Heart right ventricle (tissue), 16 donors: ENCODE measurements at regions not wholly inside any gene's neighbourhood (a gene's known extent, or its start where the extent isn't known, plus 50 kb on each side); places are given as distances from the start of the nearest gene placed in this dataset.

Experiments used
- ATAC-seq, 8 donors: fragments of 200-7000 bp; cut with Tn5 transposase; one replicate each; pipeline ENCODE4 v1.9.1; 2020; ENCODE audit warnings: mild to moderate bottlenecking in 8 of 8, moderate library complexity in 8 of 8, moderate number of reproducible peaks in 1 of 8
- DNase-seq, 2 donors: peaks; one replicate each; pipeline ENCODE4 v3.0.0-alpha.2; 2020
- H3K27ac ChIP-seq, 10 donors: fragments of 200-600 bp; sonication (generic) in 2 of 10; one replicate each; pipeline versions ENCODE4 v1.5.0 to v1.8.0; 2020 to 2022; ENCODE audit warnings: mild to moderate bottlenecking in 3 of 10
- H3K27me3 ChIP-seq, 7 donors: fragments of 200-600 bp; one replicate each; pipeline ENCODE4 v1.8.0; 2021 to 2022; ENCODE audit warnings: mild to moderate bottlenecking in 2 of 7
- H3K36me3 ChIP-seq, 9 donors: fragments of 200-600 bp; sonication (generic) in 1 of 9; one replicate each; pipeline versions ENCODE4 v1.5.0 to v1.8.0; 2020 to 2022; ENCODE audit warnings: mild to moderate bottlenecking in 2 of 9
- H3K4me1 ChIP-seq, 9 donors: fragments of 200-600 bp; sonication (generic) in 1 of 9; one replicate each; pipeline versions ENCODE4 v1.5.0 to v1.8.0; 2020 to 2022; ENCODE audit warnings: mild to moderate bottlenecking in 4 of 9
- H3K4me3 ChIP-seq, 10 donors: fragments of 200-600 bp; sonication (generic) in 2 of 10; one replicate each; pipeline versions ENCODE4 v1.5.0 to v1.8.0; 2020 to 2022; ENCODE audit warnings: mild to moderate bottlenecking in 7 of 10, moderate library complexity in 2 of 10
- H3K9me3 ChIP-seq, 11 donors: fragments of 200-600 bp in 10 of 11; sonication (generic) in 2 of 11; one replicate each; pipeline versions ENCODE4 v1.5.0 to v1.8.0; 2013 to 2022; ENCODE audit warnings: mild to moderate bottlenecking in 2 of 11, control low read depth in 1 of 11, moderate library complexity in 1 of 11
- CTCF ChIP-seq, 9 donors: fragments of 200-600 bp; sonication (generic) in 2 of 9; IDR thresholded peaks; one replicate each; pipeline versions ENCODE4 v1.5.0 to v1.8.0; 2021 to 2022; ENCODE audit warnings: antibody characterized with exemption in 9 of 9, mild to moderate bottlenecking in 5 of 9, moderate library complexity in 1 of 9
- WGBS, 2 donors: extraction: QIAGEN DNeasy Blood & Tissue Kit; methylation state at CpG; one replicate each; pipeline ENCODE4 v1.1.7; 2013; ENCODE audit warnings: inconsistent platforms in 1 of 2; 5-methylcytosine and 5-hydroxymethylcytosine counted together
- intact Hi-C, 10 donors: fragments of 100-400 bp; cut with DNase I; formaldehyde crosslinking; loops; one replicate each; pipeline versions ENCODE4 v1.11.1 to v1.14.2; 2022
- donor health status: Arrhythmogenic right ventricular cardiomyopathy.
- donor health status: ischemic (EF 13 %, LVEDD 7.1; RV severe dilation, severe dysfunction).
- donor health status: healthy with polysubstance abuse.
- donor health status: DM: no; HTN: yes; CAD: no.
- donor health status: DM: no; HTN: no; CAD: no.
- donor health status: ischemic (EF 25% LVEDD 6.9; RV normal size, moderate dysfunction).
- donor health status: ischemic (EF 25% LVEDD 5.7; RV mildly dilated, moderate dysfunction).
- donor health status: healthy.
- donor health status: DM: yes; HTN: yes; CAD: no.
- donor health status: Ischemic cardiomyopathy.
- donor health status: ischemic (EF 35%, LVEDD 5.7; RV mildly dilated, moderate dysfunction).
- donor health status: nonischemic (EF 11% LVEDD 7.7; RV severe dilation, severe dysfunction).
- donor health status: DM: yes; HTN: yes; CAD: no.
- donor health status: PGD.
- donor health status: ischemic (EF 29% LVEDD 5.4; RV normal size, mild dysfunction).
- donor health status: nonischemic (EF 23%, LVEDD 6.1; RV moderate dilation, normal function).

- intact Hi-C loops: no loop called here
- no peaks in the 10 kb centered on the region for H3K36me3 ChIP-seq
- no peaks in the 10 kb centered on the region for H3K4me1 ChIP-seq
- ATAC-seq (no peak), DNase-seq (no peak)
- 81 to 90% methylated on average over 8 of the region's 8 CpGs for WGBS, 2 donors
- H3K4me3 ChIP-seq: no peak overlapping the region
- TF ChIP-seq CTCF (IDR thresholded peaks at IDR 0.05): no peak
- H3K9me3 ChIP-seq: no peaks in the 10 kb centered on the region
- peaks cover 0 to 7% (median 3%) of the 10 kb centered on the region in 7 donors for H3K27me3 ChIP-seq
- H3K27ac ChIP-seq: no peak overlapping the region
Measured at GRCh38 chr22:47392729-47393128, 630.3 kb downstream of the TBC1D22A start.

- no peak overlapping the region for H3K27ac ChIP-seq
- ATAC-seq (no peak), DNase-seq (no peak)
- intact Hi-C loops: no loop called here
- H3K36me3 ChIP-seq: no peaks in the 10 kb centered on the region
- no peak for TF ChIP-seq CTCF (IDR thresholded peaks at IDR 0.05)
- 86 to 94% methylated on average over 11 of the region's 11 CpGs for WGBS, 2 donors
- H3K27me3 ChIP-seq: peaks cover 0 to 13% (median 2%) of the 10 kb centered on the region in 7 donors
- H3K4me1 ChIP-seq: no peaks in the 10 kb centered on the region
- no peak overlapping the region for H3K4me3 ChIP-seq
- H3K9me3 ChIP-seq: no peaks in the 10 kb centered on the region
Measured at GRCh38 chr22:47392054-47392347, 629.6 kb downstream of the TBC1D22A start.

- ATAC-seq (no peak), DNase-seq (no peak)
- no peaks in the 10 kb centered on the region for H3K36me3 ChIP-seq
- no peak for TF ChIP-seq CTCF (IDR thresholded peaks at IDR 0.05)
- no peaks in the 10 kb centered on the region for H3K9me3 ChIP-seq
- H3K27me3 ChIP-seq: peaks cover 0 to 18% (median 8%) of the 10 kb centered on the region in 7 donors
- no peak overlapping the region for H3K4me3 ChIP-seq
- no peaks in the 10 kb centered on the region for H3K4me1 ChIP-seq
- H3K27ac ChIP-seq: no peak overlapping the region
- intact Hi-C loops: no loop called here
- WGBS, 2 donors: 77 to 79% methylated on average over 23 of the region's 23 CpGs
Measured at GRCh38 chr22:47391169-47392053, 629.0 kb downstream of the TBC1D22A start.

GRCh38 chr22:47390026-47390970 lies 627.8 kb downstream of the TBC1D22A start:
- Histone ChIP-seq H3K9me3 (no peaks in the 10 kb centered on the region), H3K36me3 (no peaks in the 10 kb centered on the region), H3K4me3 (no peak overlapping the region), H3K4me1 (no peaks in the 10 kb centered on the region), H3K27ac (no peak overlapping the region), H3K27me3 (peaks cover 0 to 25% (median 19%) of the 10 kb centered on the region in 7 donors)
- no peak for ATAC-seq
- intact Hi-C loops: no loop called here
- TF ChIP-seq CTCF (IDR thresholded peaks at IDR 0.05): no peak
- no peak for DNase-seq
- WGBS, 2 donors: 85 to 88% methylated on average over 44 of the region's 44 CpGs
